ENCODE measurements at regions not wholly inside any gene's neighbourhood (a gene's known extent, or its start where the extent isn't known, plus 50 kb on each side); places are given as distances from the start of the nearest gene placed in this dataset.
A peak's percentile ranks its signal among the peaks of the same experiment; 100 is the strongest.

GRCh38 chrX:15165832-15166231, 104.1 kb downstream of the ASB9 start (continued):
- peak; percentile 44; the same call in 1 of the 2 replicates for TF ChIP-seq CREB1 (IDR thresholded peaks at IDR 0.05)
- no peak for TF ChIP-seq CREB1 (CRISPR knock-in tag; IDR thresholded peaks at IDR 0.05)
- no peak for TF ChIP-seq THRAP3 (IDR thresholded peaks at IDR 0.05; ENCODE audit: borderline replicate concordance)
- TF ChIP-seq ZNF696 (CRISPR knock-in tag; conservative IDR thresholded peaks at IDR 0.05): no peak
- no peak for TF ChIP-seq SIRT6 (IDR thresholded peaks at IDR 0.05; ENCODE audit: low read depth, low read length)
- TF ChIP-seq SNRNP70 (optimal IDR thresholded peaks at IDR 0.05; ENCODE audit: low read depth, low read length): no peak
- no peak for TF ChIP-seq GTF2A2 (tag; IDR thresholded peaks at IDR 0.05)
- no peak for TF ChIP-seq ATF3 (IDR thresholded peaks at IDR 0.05)
- no peak for TF ChIP-seq ATF3 (CRISPR knock-in tag; conservative IDR thresholded peaks at IDR 0.05)
- no peak for TF ChIP-seq PHTF2 (CRISPR knock-in tag; IDR thresholded peaks at IDR 0.05)
- no peak for TF ChIP-seq PHB (CRISPR knock-in tag; IDR thresholded peaks at IDR 0.05)
- TF ChIP-seq PCBP1 (IDR thresholded peaks at IDR 0.05; ENCODE audit: low read depth, low read length, poor library complexity, severe bottlenecking): no peak
- no peak for TF ChIP-seq ZNF165 (CRISPR knock-in tag; IDR thresholded peaks at IDR 0.05; ENCODE audit: borderline replicate concordance)
- TF ChIP-seq ZNF384 (IDR thresholded peaks at IDR 0.05; ENCODE audit: low read depth, low read length): no peak
- TF ChIP-seq KDM4B (IDR thresholded peaks at IDR 0.05; ENCODE audit: borderline replicate concordance in 2 of 2, low read depth in 1 of 2): no peak
- TF ChIP-seq KAT8 (IDR thresholded peaks at IDR 0.05; ENCODE audit: low read depth): no peak
- no peak for TF ChIP-seq TGIF2 (CRISPR knock-in tag; IDR thresholded peaks at IDR 0.05)
- TF ChIP-seq ZNF398 (CRISPR knock-in tag; IDR thresholded peaks at IDR 0.05): no peak
- TF ChIP-seq FOSL1 (tag; conservative IDR thresholded peaks at IDR 0.05): peak; percentile 32; the same call in 1 of the 2 replicates
- TF ChIP-seq DDX20 (tag; IDR thresholded peaks at IDR 0.05; ENCODE audit: low read depth): no peak
- TF ChIP-seq BACH1 (tag; IDR thresholded peaks at IDR 0.05): no peak
- no peak for TF ChIP-seq ZFP36 (IDR thresholded peaks at IDR 0.05; ENCODE audit: low read depth, low read length, partially characterized antibody)
- TF ChIP-seq RFX5 (IDR thresholded peaks at IDR 0.05; ENCODE audit: low read depth, low read length): no peak
- TF ChIP-seq CBX3 (IDR thresholded peaks at IDR 0.05; ENCODE audit: borderline replicate concordance in 1 of 2, low read length in 2 of 2): 0 out of 3 replicates have a peak, but pooled peaks of 1 of the 2 experiments have one; percentile 21
- TF ChIP-seq ZBTB33 (CRISPR knock-in tag; IDR thresholded peaks at IDR 0.05): no peak
- TF ChIP-seq GATAD2A (IDR thresholded peaks at IDR 0.05): no peak
- no peak for TF ChIP-seq NCOA2 (IDR thresholded peaks at IDR 0.05; ENCODE audit: partially characterized antibody in 2 of 2)
- TF ChIP-seq HCFC1 (IDR thresholded peaks at IDR 0.05; ENCODE audit: low read depth, low read length): no peak
- no peak for TF ChIP-seq NFXL1 (CRISPR knock-in tag; IDR thresholded peaks at IDR 0.05)

Measured in K562 (cell line).